Stimulated activated CD4-positive, alpha-beta T cell treated with anti-CD3 and anti-CD28 coated beads, Interleukin-12 subunit alpha, Interleukin-12 subunit beta, amount 100 ng/mL, for 24 hours (primary cell): ENCODE measurements at regions not wholly inside any gene's neighbourhood (a gene's known extent, or its start where the extent isn't known, plus 50 kb on each side); places are given as distances from the start of the nearest gene placed in this dataset.

ENCODE experiments used
- DNase-seq, 2 experiments: peaks; one replicate each; pipeline ENCODE4 v3.0.0-alpha.2; 2020; ENCODE audit warnings: low read depth in 2 of 2

GRCh38 chr2:126494593-126494992 lies 161.4 kb upstream of the GYPC start:
- DNase-seq = no peak

DNA sequence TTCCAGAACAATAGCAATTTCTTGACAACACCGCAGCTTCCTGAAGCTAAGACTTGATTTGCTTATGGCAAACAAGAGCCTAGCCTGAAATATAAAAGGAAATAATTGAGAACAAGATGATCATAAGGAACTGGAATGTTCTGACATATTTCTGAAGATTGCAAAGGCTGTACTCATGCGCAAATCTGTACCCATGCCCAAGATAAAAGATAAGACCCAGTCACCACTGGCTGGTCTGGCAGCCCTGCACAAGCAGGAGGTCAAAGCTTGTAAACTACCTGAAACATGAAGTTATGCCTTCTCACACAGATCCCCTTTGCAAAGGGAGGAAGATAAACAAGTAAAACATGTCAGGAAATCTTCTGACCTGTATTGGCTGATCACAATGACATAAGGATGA lies 160.8 kb upstream of the GYPC start:
- DNase-seq = no peak

DNA sequence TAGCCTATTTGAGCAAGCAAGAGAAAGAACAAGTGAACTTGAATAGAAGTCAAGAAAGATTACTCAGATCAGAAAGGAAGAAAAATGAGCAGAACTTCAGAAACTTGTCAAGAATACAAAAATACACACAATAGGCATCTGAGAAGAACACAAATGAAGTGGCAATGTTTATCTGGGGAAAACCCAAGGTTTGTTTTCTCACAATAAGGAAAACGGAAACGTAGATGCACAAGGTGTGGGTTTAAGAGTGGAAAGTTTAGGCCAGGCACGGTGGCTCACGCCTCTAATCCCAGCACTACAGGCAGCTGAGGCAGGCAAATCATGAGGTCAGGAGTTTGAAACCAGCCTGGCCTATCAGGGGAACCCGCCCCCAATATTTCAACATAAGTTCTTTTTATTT lies 159.5 kb upstream of the GYPC start:
- no peak for DNase-seq

- DNase-seq = no peak
These were observed 152.5 kb upstream of the GYPC start for GRCh38 chr2:126503476-126503875.

GRCh38 chr2:126504949-126505348 lies 151.0 kb upstream of the GYPC start:
- no peak for DNase-seq

GRCh38 chr2:126506786-126507185 lies 149.2 kb upstream of the GYPC start:
- no peak for DNase-seq

DNA sequence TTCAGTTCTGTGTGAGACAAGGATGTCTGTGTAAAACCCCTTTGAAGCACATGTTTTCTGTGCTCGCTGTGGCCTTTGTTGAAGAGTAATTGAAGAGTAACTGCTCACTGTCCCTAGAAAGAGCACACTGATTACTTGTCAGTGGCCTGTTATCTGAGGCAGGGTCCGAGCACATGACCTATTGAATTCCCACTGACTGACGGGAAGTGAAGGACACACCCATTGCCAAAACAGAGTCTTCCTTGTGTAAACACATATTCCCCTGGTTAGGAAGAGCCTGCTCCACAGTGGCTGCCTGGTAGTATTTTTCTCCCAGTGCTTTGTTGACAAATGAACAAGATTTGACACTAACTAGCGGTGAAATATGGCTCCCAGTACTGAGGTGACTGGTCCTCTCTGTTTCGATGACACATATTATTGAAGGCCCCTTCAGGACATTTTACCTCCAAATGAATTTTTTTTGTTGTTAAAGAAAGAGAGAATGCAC lies 148.5 kb upstream of the GYPC start:
- no peak for DNase-seq

GRCh38 chr2:126510356-126510755 lies 145.6 kb upstream of the GYPC start:
- no peak for DNase-seq

DNA sequence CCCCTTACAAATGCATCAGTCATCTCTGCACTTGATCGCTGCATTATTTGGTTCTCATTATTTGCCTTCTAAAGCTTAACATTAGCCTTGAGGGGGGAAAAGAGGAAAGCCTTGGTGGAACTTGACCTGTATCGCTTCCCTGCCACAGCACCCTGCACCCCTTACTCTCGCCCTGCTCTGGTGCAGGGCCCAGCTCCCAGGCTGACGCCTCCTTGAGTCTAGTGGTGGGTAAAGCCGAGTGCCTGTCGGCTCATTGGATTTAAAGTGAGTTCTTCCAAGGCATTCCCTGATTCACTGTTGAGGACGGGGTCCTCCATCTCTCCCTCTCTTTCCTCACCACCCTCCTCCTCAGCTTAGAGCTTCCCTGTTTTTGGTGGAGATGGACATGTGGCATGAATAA lies 145.0 kb upstream of the GYPC start:
- no peak for DNase-seq

GRCh38 chr2:126512026-126512425 lies 143.9 kb upstream of the GYPC start:
- no peak for DNase-seq

GRCh38 chr2:126513033-126513432 lies 142.9 kb upstream of the GYPC start:
- DNase-seq = no peak

GRCh38 chr2:126515471-126515870 lies 140.5 kb upstream of the GYPC start:
- DNase-seq = no peak

- no peak for DNase-seq
These were observed 137.8 kb upstream of the GYPC start for GRCh38 chr2:126518196-126518595.

DNA sequence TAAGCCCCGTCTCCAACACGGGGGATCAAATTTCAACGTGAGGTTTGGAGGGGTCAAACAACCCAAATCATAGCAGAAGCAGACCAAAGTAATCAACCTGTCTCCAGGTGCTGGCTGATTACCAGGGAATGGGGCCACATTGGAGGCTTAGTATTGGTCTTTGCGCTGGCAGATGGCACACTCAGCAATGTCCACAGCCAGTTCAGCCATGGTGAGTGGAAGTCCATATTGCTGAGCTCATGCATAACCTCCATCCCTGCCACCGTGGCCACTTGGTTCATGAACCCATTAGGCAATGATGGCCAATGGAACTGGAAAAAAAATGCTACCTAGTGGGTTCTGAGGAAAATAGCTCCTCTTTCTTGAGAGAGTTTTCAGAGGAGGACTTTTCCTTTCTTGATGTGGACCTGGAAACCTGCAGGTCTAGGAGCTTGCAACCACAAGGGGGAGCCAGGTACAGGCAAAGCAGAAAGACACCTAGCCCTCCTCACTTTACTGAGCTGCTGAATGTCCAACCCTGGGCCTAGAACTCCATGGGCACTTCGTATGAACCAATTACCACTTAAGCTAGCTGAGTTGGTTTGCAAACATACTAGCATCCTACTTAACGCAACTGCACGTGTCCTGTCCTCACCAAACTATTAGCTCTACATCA lies 128.0 kb upstream of the GYPC start:
- DNase-seq = peak; percentile 14 to 59

DNA sequence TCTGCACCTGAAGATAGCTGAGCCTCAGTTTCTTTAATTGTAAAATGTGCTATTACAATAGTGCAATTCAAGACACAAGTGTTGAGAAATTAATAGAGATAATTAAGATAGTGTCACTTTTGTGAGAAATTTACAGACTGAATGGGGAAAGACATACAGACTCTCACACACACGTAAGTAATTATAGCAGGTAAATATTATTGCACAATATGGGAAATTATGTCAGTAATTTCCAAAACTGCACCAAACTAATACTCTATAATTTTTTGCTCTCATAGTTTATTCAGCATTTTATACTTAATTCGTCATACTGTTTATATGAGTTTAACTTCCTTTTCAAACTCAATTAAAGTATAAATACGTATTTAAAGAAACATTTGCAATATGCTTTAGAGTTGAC lies 124.9 kb upstream of the GYPC start:
- no peak for DNase-seq

- DNase-seq = no peak
These were observed 121.5 kb upstream of the GYPC start for GRCh38 chr2:126534478-126534877.

DNA sequence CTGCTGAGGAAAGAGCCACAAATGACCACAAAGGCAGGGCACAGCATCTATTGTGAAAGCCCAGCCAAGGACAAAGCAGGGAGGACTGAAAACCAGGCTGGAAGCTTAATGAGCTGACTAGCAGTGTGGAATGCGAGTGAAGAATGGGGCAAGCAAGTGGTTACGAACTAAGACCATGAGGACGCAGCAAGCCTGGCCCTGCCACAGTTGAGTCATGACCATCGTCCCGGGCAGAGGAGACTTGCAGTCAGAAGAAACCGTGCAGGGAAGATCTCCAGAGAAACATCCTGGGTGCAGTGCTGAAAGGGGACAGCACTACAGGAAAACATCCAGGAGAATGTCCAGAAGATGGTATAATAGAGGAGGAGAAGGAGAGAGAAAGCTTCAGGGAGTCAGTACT lies 120.5 kb upstream of the GYPC start:
- no peak for DNase-seq

DNA sequence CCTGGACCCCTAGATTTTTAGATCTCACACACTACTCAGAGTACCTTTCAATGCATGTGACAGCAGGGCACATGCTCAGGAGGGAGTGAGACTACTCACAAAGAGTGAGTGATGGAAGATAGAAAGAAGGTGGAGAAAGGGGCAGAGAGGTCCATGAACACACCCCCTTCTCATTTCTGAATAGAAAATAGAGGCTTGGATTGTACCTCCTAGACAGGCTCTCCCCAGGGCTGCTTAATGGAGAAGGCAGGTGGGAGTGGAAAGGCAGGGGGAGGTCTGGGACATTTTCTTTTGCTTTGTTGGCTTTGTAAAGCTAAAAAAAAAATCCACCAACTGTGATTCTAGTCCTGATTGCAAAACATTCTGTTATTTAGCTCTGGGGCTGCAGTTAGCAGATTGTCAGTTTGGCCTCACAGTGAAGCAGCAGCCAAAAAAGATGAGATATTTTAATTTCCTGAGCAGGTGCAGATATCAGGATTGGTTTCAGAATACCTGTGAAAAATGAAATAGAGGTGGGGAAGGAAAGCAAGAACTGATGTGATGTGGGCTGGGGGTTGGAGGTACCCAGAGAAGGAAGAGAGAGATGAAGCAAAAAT lies 119.3 kb upstream of the GYPC start:
- no peak for DNase-seq

DNA sequence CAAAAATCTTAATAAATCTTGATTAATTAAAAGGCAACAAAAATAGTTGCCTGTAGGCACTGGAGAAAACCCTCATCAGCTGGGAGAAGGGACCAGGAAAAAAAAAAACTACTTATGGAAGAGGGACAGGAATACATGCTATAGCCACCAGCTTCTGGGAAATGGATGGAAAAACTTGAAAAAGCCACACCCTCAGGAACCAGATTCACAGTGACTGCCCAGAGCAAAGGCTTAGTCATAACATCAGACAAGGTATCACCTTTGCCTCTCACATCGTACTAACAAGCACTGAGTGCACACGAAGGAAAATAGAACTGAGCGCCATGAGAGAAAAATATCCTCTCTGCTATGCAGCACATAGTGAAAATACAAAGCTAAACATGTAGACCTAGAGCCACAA lies 116.9 kb upstream of the GYPC start:
- DNase-seq = no peak

- DNase-seq = no peak
These were observed 113.7 kb upstream of the GYPC start for GRCh38 chr2:126542247-126542646.

- no peak for DNase-seq
These were observed 112.9 kb upstream of the GYPC start for GRCh38 chr2:126543081-126543480.

GRCh38 chr2:126558029-126558428 lies 97.9 kb upstream of the GYPC start:
- no peak for DNase-seq

- no peak for DNase-seq
These were observed 87.2 kb upstream of the GYPC start for GRCh38 chr2:126568734-126569133.

GRCh38 chr2:126571403-126571802 lies 84.6 kb upstream of the GYPC start:
- DNase-seq = no peak
